K562 (cell line): ENCODE measurements at regions not wholly inside any gene's neighbourhood (a gene's known extent, or its start where the extent isn't known, plus 50 kb on each side); places are given as distances from the start of the nearest gene placed in this dataset.

Experiments
- ATAC-seq: fragments of 200-7000 bp; cut with Tn5 transposase; 3 replicates; pipeline ENCODE4 v1.9.1; 2020; ENCODE audit warnings: moderate library complexity
- BruUV-seq: library from RNA; stranded (reverse); fragments of 400-500 nt; replicated peaks from 2 replicates; lab custom pipeline; 2021; lab: Mats Ljungman, UMichigan
- CTCF ChIA-PET: fragments of 300-600 bp; formaldehyde crosslinking; extraction: SDS; loops from one replicate; lab custom pipeline; 2021; ENCODE audit warnings: low intra/inter-chr PET ratio; lab: Yijun Ruan, JAX
- POLR2A ChIA-PET: fragments of 300-600, 350-650 bp; sonication (Branson Sonifier 250); formaldehyde crosslinking; extraction: SDS; loops from one replicate; lab custom pipeline; 2021; ENCODE audit warnings: antibody characterized with exemption, inconsistent platforms; lab: Yijun Ruan, JAX
- DNase-seq, 4 experiments: peaks; one replicate each; pipeline versions ENCODE4 v3.0.0 to v3.0.0-alpha.2; 2011 to 2018; ENCODE audit warnings: low spot score in 3 of 4, mixed read lengths in 3 of 4; ENCODE audit errors: extremely low read depth in 1 of 4
- FAIRE-seq: peaks from 2 replicates; lab custom pipeline; 2011; peaks lifted over from hg19 to GRCh38; lab: Jason Lieb, UNC
- H2AFZ ChIP-seq: 2 replicates; pipeline ENCODE4 v1.6.0; 2011; ENCODE audit warnings: low read depth, low read length, control low read depth, inconsistent platforms
- H3K27ac ChIP-seq: fragments of 200-600 bp; 3 replicates; pipeline ENCODE4 v1.8.0; 2011; ENCODE audit warnings: low read depth, mild to moderate bottlenecking, control low read depth, inconsistent platforms, low read length, moderate library complexity, mixed read lengths; ENCODE audit errors: extremely low read depth
- H3K27me3 ChIP-seq, 2 experiments: fragments of 300-600 bp in 1 of 2; 2 replicates in 1 of 2; 3 replicates in 1 of 2; pipeline versions ENCODE4 v1.6.0 to v1.8.0; 2011; ENCODE audit warnings: inconsistent platforms in 2 of 2, low read length in 2 of 2, mild to moderate bottlenecking in 1 of 2, mixed read lengths in 1 of 2, moderate library complexity in 1 of 2; ENCODE audit not compliant: control insufficient read depth in 2 of 2, insufficient read depth in 2 of 2
- H3K36me3 ChIP-seq: fragments of 300-600 bp; 3 replicates; pipeline ENCODE4 v1.8.0; 2011; ENCODE audit warnings: mild to moderate bottlenecking, low read length, inconsistent platforms; ENCODE audit not compliant: control insufficient read depth, insufficient read depth
- H3K4me1 ChIP-seq, 2 experiments: fragments of 200-600 bp in 1 of 2; replicated peaks in 1 of 2; 2 replicates in 1 of 2; 3 replicates in 1 of 2; pipeline versions ENCODE4 v1.5.1 to v1.8.0; 2011; ENCODE audit warnings: inconsistent platforms in 2 of 2, low read length in 2 of 2, mild to moderate bottlenecking in 1 of 2, mixed read lengths in 1 of 2, moderate library complexity in 1 of 2; ENCODE audit not compliant: control insufficient read depth in 2 of 2, insufficient read depth in 2 of 2
- H3K4me2 ChIP-seq: 2 replicates; pipeline ENCODE4 v1.6.1; 2011; ENCODE audit warnings: low read length, control low read depth, inconsistent platforms, mixed read lengths; ENCODE audit not compliant: insufficient read depth
- H3K4me3 ChIP-seq: fragments of 200-600 bp; sonication (generic), shearing (Covaris generic); 2 replicates; pipeline ENCODE4 v1.5.1; 2016; ENCODE audit warnings: control low read depth, inconsistent platforms
- H3K79me2 ChIP-seq: fragments of 200-600 bp; 3 replicates; pipeline ENCODE4 v1.8.0; 2011; ENCODE audit warnings: low read length, inconsistent platforms; ENCODE audit not compliant: control insufficient read depth, insufficient read depth
- H3K9ac ChIP-seq, 2 experiments: 2 replicates each; pipeline versions ENCODE4 v1.6.0 to v1.6.1; 2011; ENCODE audit warnings: low read depth in 2 of 2, low read length in 2 of 2, control low read depth in 1 of 2, inconsistent platforms in 1 of 2, mild to moderate bottlenecking in 1 of 2, mixed read lengths in 1 of 2; ENCODE audit not compliant: insufficient read depth in 1 of 2
- H3K9me1 ChIP-seq: one replicate; pipeline ENCODE4 v1.6.0; 2011; ENCODE audit warnings: inconsistent platforms, mild to moderate bottlenecking, low read length, moderate library complexity; ENCODE audit not compliant: control insufficient read depth, insufficient read depth
- H3K9me3 ChIP-seq: replicated peaks from 2 replicates; pipeline ENCODE4 v1.5.1; 2011; ENCODE audit warnings: low read depth, low read length, inconsistent platforms; ENCODE audit not compliant: control insufficient read depth, insufficient read depth
- H4K20me1 ChIP-seq: replicated peaks from 2 replicates; pipeline ENCODE4 v1.6.1; 2011; ENCODE audit warnings: low read length, inconsistent platforms, mixed read lengths; ENCODE audit not compliant: control insufficient read depth, insufficient read depth
- ARID4B ChIP-seq: sonication (generic); formaldehyde crosslinking; IDR thresholded peaks from 2 replicates; pipeline ENCODE4 v1.8.0; 2022; ENCODE audit warnings: mild to moderate bottlenecking, missing genetic modification reagents
- ATF4 ChIP-seq: fragments of 450-650 bp; formaldehyde crosslinking; IDR thresholded peaks from 2 replicates; pipeline ENCODE4 v1.4.0; 2022; ENCODE audit warnings: mild to moderate bottlenecking, moderate library complexity
- CXXC5 ChIP-seq: fragments of 250-450 bp; sonication (Bioruptor Pico); IDR thresholded peaks from 2 replicates; pipeline ENCODE4 v1.8.0; 2022; ENCODE audit warnings: inconsistent platforms, mild to moderate bottlenecking, moderate library complexity
- EWSR1 ChIP-seq: fragments of 450-650 bp; IDR thresholded peaks from 2 replicates; pipeline ENCODE4 v1.6.1; 2018; ENCODE audit warnings: borderline replicate concordance, mild to moderate bottlenecking, low read depth, moderate library complexity; ENCODE audit not compliant: partially characterized antibody
- FOXA3 ChIP-seq, 2 experiments: fragments of 450-650 bp in 1 of 2; sonication (generic) in 1 of 2; formaldehyde crosslinking; IDR thresholded peaks in 1 of 2; conservative IDR thresholded peaks in 1 of 2; 2 replicates each; pipeline versions ENCODE4 v1.4.0 to v1.8.0; 2020 to 2022; ENCODE audit warnings: mild to moderate bottlenecking in 2 of 2, missing genetic modification reagents in 1 of 2
- HMG20A ChIP-seq: fragments of 450-650 bp; formaldehyde crosslinking; conservative IDR thresholded peaks from 2 replicates; pipeline ENCODE4 v1.4.0; 2020; ENCODE audit warnings: mild to moderate bottlenecking, mixed read lengths
- SIRT6 ChIP-seq: IDR thresholded peaks from one replicate; pipeline ENCODE4 v1.6.1; 2012; ENCODE audit warnings: low read depth, mild to moderate bottlenecking, control low read depth, inconsistent platforms, low read length, moderate library complexity
- TCFL5 ChIP-seq: fragments of 250-450 bp; sonication (Bioruptor Pico); conservative IDR thresholded peaks from 2 replicates; pipeline ENCODE4 v1.6.1; 2021; ENCODE audit warnings: mild to moderate bottlenecking, moderate library complexity, matching md5 sums
- ZNF592 ChIP-seq: fragments of 450-650 bp; IDR thresholded peaks from 2 replicates; pipeline ENCODE4 v1.6.1; 2017; ENCODE audit warnings: antibody characterized with exemption, mild to moderate bottlenecking
- ZNF696 ChIP-seq: fragments of 250-450 bp; sonication (Bioruptor Pico); conservative IDR thresholded peaks from 2 replicates; pipeline ENCODE4 v1.4.0; 2020; ENCODE audit warnings: mild to moderate bottlenecking, moderate library complexity
- WGBS: fragments of 100-300 bp; shearing (Covaris generic); methylation state at CpG from one replicate; pipeline ENCODE4 v1.1.6; 2016; ENCODE audit warnings: low coverage, mixed read lengths; ENCODE audit not compliant: insufficient coverage; ENCODE audit errors: missing lambda C conversion rate; 5-methylcytosine and 5-hydroxymethylcytosine counted together
- in situ Hi-C: fragments of 300-500 bp; cut with MboI; formaldehyde crosslinking; loops from 4 replicates; pipeline ENCODE4 v1.15.0; 2018; ENCODE audit warnings: inconsistent platforms, mixed read lengths
- intact Hi-C: fragments of 100-400 bp; cut with micrococcal nuclease; formaldehyde crosslinking; loops from 2 replicates; pipeline ENCODE4 v1.14.2; 2022

GRCh38 chr2:41933046-41933420 is 114.8 kb upstream of the PKDCC start (continued):
- TF ChIP-seq ATF4 (CRISPR knock-in tag) (no peak), TCFL5 (no peak), ZNF696 (CRISPR knock-in tag) (no peak)
- TF ChIP-seq, all 486 proteins: peak for 0

GRCh38 chr2:41933585-41934320 is 114.1 kb upstream of the PKDCC start:
- BruUV-seq = no TSS peak
- 7% methylated on average over 8 of the region's 8 CpGs for WGBS
- Histone ChIP-seq H3K9ac (no peak overlapping the region), H3K4me2 (peak overlapping the region; percentile 56; the same call in 1 of the 2 replicates), H4K20me1 (no peaks in the 10 kb centered on the region), H2AFZ (peak overlapping the region; percentile 27; the same call in 1 of the 2 replicates), H3K27me3 (peaks cover 7 to 31% of the 10 kb centered on the region in 2 experiments; a peak in 3 of 5 replicates), H3K79me2 (no peaks in the 10 kb centered on the region), H3K27ac (no peak overlapping the region), H3K9me1 (no peaks in the 10 kb centered on the region), H3K9me3 (no peaks in the 10 kb centered on the region), H3K4me3 (no peak overlapping the region), H3K36me3 (no peaks in the 10 kb centered on the region), H3K4me1 (peaks cover 0 to 20% of the 10 kb centered on the region in 2 experiments; a peak in 3 of 5 replicates)
- ChIA-PET CTCF (no interaction called here), POLR2A (interaction anchor here (0.8 kb wide), 1 partner anchor 208 kb away, joined by 3 read pairs; no protein-coding TSS in a partner anchor)
- in situ Hi-C loops (no loop called here), intact Hi-C loops (no loop called here)
- FAIRE-seq = peak; percentile 32
- ATAC-seq = peak; percentile 11; the same call in 1 of the 3 replicates
- no peak for DNase-seq
- TF ChIP-seq HMG20A (CRISPR knock-in tag) = no peak
- TF ChIP-seq ARID4B (CRISPR knock-in tag) = no peak
- TF ChIP-seq FOXA3 (CRISPR knock-in tag; conservative IDR thresholded peaks at IDR 0.05 in 1 of 2, IDR thresholded peaks at IDR 0.05 in 1 of 2) = no peak
- TF ChIP-seq EWSR1 = no peak
- TF ChIP-seq CXXC5 = no peak
- TF ChIP-seq ZNF592 = no peak
- TF ChIP-seq SIRT6 = no peak
